ENCODE measurements at regions not wholly inside any gene's neighbourhood (a gene's known extent, or its start where the extent isn't known, plus 50 kb on each side); places are given as distances from the start of the nearest gene placed in this dataset.

DNA sequence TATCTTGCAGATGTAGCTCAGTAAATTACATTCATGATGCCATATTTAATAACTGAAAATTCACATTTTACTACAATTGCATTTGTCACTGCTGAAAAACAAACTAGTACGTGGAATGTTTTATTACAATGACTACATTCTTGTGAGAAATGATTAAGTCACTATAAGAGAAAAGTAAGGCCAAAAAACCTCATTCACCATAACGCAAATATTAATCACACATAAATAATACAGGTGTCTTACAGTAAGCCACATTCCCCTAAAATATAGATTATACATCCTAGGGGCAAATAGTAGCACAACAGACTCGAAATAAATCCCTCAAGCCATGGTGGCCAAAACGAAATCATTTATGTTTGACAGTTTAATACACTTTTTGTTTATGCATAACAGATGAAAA is 460.6 kb downstream of the NR4A2 start (continued):
- TF ChIP-seq ZNF263 (CRISPR knock-in tag; IDR thresholded peaks at IDR 0.05; ENCODE audit: borderline replicate concordance): no peak
- no peak for TF ChIP-seq POLR2B (IDR thresholded peaks at IDR 0.05; ENCODE audit: low read depth, partially characterized antibody)

DNA sequence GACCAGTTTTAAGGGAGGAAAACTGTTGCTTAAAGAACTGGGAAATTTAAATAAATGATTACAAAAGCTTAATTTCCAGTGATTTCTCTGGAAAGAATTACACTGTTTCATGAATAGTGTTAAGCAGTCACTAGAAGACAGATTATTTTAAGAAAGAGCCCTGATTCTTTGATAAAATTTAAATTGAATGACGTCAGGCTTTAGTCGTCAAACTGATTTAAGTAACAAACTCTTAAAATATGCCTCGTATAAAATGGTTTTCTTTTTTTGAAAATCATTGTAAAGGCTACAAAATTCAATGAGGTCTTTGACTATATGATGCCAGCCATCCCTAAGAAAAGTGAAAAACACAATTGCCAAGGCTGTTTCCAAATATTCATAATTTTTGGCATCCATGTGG is 465.0 kb downstream of the NR4A2 start:
- in situ Hi-C loops (cut with MboI) (no loop called here), intact Hi-C loops (cut with micrococcal nuclease) (no loop called here)
- no peak overlapping the region for H3K4me3 ChIP-seq
- TF ChIP-seq ZNF740 (CRISPR knock-in tag; IDR thresholded peaks at IDR 0.05) (no peak), ZNF740 (tag; IDR thresholded peaks at IDR 0.05) (no peak), TFAM (CRISPR knock-in tag; conservative IDR thresholded peaks at IDR 0.05) (no peak), TAF7 (tag; IDR thresholded peaks at IDR 0.05) (no peak), ILF3 (IDR thresholded peaks at IDR 0.05; ENCODE audit: borderline replicate concordance) (no peak), BDP1 (IDR thresholded peaks at IDR 0.05; ENCODE audit: insufficient read depth, insufficient read length) (no peak), MBD2 (IDR thresholded peaks at IDR 0.05; ENCODE audit: borderline replicate concordance, low read depth) (no peak), CHD2 (IDR thresholded peaks at IDR 0.05; ENCODE audit: low read depth, low read length) (no peak)
- TF ChIP-seq, protein P1, sequence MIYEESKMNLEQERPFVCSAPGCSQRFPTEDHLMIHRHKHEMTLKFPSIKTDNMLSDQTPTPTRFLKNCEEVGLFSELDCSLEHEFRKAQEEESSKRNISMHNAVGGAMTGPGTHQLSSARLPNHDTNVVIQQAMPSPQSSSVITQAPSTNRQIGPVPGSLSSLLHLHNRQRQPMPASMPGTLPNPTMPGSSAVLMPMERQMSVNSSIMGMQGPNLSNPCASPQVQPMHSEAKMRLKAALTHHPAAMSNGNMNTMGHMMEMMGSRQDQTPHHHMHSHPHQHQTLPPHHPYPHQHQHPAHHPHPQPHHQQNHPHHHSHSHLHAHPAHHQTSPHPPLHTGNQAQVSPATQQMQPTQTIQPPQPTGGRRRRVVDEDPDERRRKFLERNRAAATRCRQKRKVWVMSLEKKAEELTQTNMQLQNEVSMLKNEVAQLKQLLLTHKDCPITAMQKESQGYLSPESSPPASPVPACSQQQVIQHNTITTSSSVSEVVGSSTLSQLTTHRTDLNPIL (CRISPR knock-in tag; IDR thresholded peaks at IDR 0.05): no peak
- no peaks in the 10 kb centered on the region for H3K9me1 ChIP-seq (ENCODE audit: control insufficient read depth, insufficient read depth, low read length)
- ChIA-PET POLR2A (no interaction called here), CTCF (ENCODE audit: low intra/inter-chr PET ratio) (no interaction called here)
- 0% methylated on average over 3 of the region's 3 CpGs for WGBS (ENCODE audit: insufficient coverage, low coverage, missing lambda C conversion rate)
- no peak overlapping the region for H3K27ac ChIP-seq (ENCODE audit: extremely low read depth, low read depth, low read length)
- no peak overlapping the region for H3K9ac ChIP-seq (ENCODE audit: insufficient read depth in 1 of 2, low read depth in 2 of 2, low read length in 2 of 2)
- H3K9me3 ChIP-seq (replicated peaks; ENCODE audit: control insufficient read depth, insufficient read depth, low read depth, low read length): 0 out of 2 replicates have a peak, but pooled peaks cover 2% of the 10 kb centered on the region
- no peaks in the 10 kb centered on the region for H3K4me1 ChIP-seq (replicated peaks in 1 of 2; ENCODE audit: control insufficient read depth in 2 of 2, insufficient read depth in 2 of 2, low read length in 2 of 2)
- FAIRE-seq (no peak), DNase-seq (ENCODE audit: extremely low read depth in 1 of 4, low spot score in 3 of 4) (no peak), ATAC-seq (no peak)
- H4K20me1 ChIP-seq (replicated peaks; ENCODE audit: control insufficient read depth, insufficient read depth, low read length): no peaks in the 10 kb centered on the region
- H3K79me2 ChIP-seq (ENCODE audit: control insufficient read depth, insufficient read depth, low read length): no peaks in the 10 kb centered on the region
- H3K36me3 ChIP-seq (ENCODE audit: control insufficient read depth, insufficient read depth, low read length): no peaks in the 10 kb centered on the region
- no peak overlapping the region for H2AFZ ChIP-seq (ENCODE audit: low read depth, low read length)
- no peaks in the 10 kb centered on the region for H3K27me3 ChIP-seq (ENCODE audit: control insufficient read depth in 2 of 2, insufficient read depth in 2 of 2, low read length in 2 of 2)
- no peak overlapping the region for H3K4me2 ChIP-seq (ENCODE audit: insufficient read depth, low read length)
- BruUV-seq (replicated peaks): no TSS peak

Data from K562 (cell line).